GM12878 (cell line): ENCODE measurements at regions not wholly inside any gene's neighbourhood (a gene's known extent, or its start where the extent isn't known, plus 50 kb on each side); places are given as distances from the start of the nearest gene placed in this dataset.

Experiments
- CBFB ChIP-seq: IDR thresholded peaks from 2 replicates; pipeline ENCODE4 v1.6.1; 2016; ENCODE audit warnings: antibody characterized with exemption, low read depth
- CBX5 ChIP-seq: sonication (generic); IDR thresholded peaks from 2 replicates; pipeline ENCODE4 v1.6.1; 2016; ENCODE audit warnings: low read depth, moderate library complexity, mild to moderate bottlenecking, inconsistent platforms
- NR2C2 ChIP-seq: IDR thresholded peaks from 2 replicates; pipeline ENCODE4 v1.6.1; 2011; ENCODE audit warnings: borderline replicate concordance, low read depth; ENCODE audit not compliant: control insufficient read depth, insufficient read length
- POLR2AphosphoS5 ChIP-seq: IDR thresholded peaks from 2 replicates; pipeline ENCODE4 v1.6.1; 2011; ENCODE audit warnings: mild to moderate bottlenecking, low read length, inconsistent platforms
- RFX5 ChIP-seq: IDR thresholded peaks from 2 replicates; pipeline ENCODE4 v1.6.1; 2011; ENCODE audit warnings: low read depth, low read length, improper control_type of control experiment
- YY1 ChIP-seq: IDR thresholded peaks from 2 replicates; pipeline ENCODE4 v1.6.1; 2011; ENCODE audit warnings: low read depth, mild to moderate bottlenecking, low read length
- TF ChIP-seq, protein P1 (sequence below), 3 experiments: IDR thresholded peaks in 2 of 3; conservative IDR thresholded peaks in 1 of 3; 2 replicates each; pipeline ENCODE4 v1.5.1; 2011; ENCODE audit warnings: low read depth in 3 of 3, low read length in 3 of 3, mild to moderate bottlenecking in 3 of 3, control low read depth in 2 of 3, moderate library complexity in 2 of 3, inconsistent platforms in 1 of 3, mixed read lengths in 1 of 3; ENCODE audit not compliant: control insufficient read depth in 2 of 3, insufficient read depth in 1 of 3; ENCODE audit errors: extremely low read depth in 1 of 3
- TF ChIP-seq, protein P2 (sequence below): IDR thresholded peaks from 2 replicates; pipeline ENCODE4 v1.6.1; 2011; ENCODE audit warnings: low read depth, low read length, improper control_type of control experiment, borderline replicate concordance

DNA sequence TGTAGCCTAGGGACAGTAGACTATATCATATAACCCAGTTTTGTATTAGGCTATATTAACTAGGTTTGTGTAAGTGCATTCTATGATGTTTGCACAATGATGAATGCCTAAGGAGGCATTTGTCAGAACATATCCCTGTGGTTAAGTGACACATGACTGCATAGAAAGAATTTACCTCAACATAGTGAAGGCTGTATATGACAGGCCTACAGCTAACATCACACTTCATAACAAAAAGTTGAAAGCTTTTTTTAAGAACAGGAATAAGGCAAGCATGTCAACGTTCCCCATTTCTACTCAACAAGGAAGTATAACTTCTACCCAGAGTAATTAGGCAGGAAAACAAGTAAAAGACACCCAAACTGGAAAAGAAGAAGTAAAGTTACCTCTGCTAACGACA is 165.9 kb upstream of the NDST4 start:
- TF ChIP-seq, protein P1, sequence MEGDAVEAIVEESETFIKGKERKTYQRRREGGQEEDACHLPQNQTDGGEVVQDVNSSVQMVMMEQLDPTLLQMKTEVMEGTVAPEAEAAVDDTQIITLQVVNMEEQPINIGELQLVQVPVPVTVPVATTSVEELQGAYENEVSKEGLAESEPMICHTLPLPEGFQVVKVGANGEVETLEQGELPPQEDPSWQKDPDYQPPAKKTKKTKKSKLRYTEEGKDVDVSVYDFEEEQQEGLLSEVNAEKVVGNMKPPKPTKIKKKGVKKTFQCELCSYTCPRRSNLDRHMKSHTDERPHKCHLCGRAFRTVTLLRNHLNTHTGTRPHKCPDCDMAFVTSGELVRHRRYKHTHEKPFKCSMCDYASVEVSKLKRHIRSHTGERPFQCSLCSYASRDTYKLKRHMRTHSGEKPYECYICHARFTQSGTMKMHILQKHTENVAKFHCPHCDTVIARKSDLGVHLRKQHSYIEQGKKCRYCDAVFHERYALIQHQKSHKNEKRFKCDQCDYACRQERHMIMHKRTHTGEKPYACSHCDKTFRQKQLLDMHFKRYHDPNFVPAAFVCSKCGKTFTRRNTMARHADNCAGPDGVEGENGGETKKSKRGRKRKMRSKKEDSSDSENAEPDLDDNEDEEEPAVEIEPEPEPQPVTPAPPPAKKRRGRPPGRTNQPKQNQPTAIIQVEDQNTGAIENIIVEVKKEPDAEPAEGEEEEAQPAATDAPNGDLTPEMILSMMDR (IDR thresholded peaks at IDR 0.05 in 2 of 3, conservative IDR thresholded peaks at IDR 0.05 in 1 of 3; ENCODE audit: control insufficient read depth in 2 of 3, extremely low read depth in 1 of 3, insufficient read depth in 1 of 3, low read depth in 3 of 3, low read length in 3 of 3): no peak
- TF ChIP-seq CBFB: no peak
- TF ChIP-seq, protein P2, sequence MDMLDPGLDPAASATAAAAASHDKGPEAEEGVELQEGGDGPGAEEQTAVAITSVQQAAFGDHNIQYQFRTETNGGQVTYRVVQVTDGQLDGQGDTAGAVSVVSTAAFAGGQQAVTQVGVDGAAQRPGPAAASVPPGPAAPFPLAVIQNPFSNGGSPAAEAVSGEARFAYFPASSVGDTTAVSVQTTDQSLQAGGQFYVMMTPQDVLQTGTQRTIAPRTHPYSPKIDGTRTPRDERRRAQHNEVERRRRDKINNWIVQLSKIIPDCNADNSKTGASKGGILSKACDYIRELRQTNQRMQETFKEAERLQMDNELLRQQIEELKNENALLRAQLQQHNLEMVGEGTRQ: no peak
- no peak for TF ChIP-seq YY1
- TF ChIP-seq POLR2AphosphoS5: no peak
- TF ChIP-seq CBX5: no peak
- TF ChIP-seq NR2C2: no peak
- TF ChIP-seq RFX5: no peak
